Right ventricle myocardium inferior (tissue), 1 donor: ENCODE measurements at regions not wholly inside any gene's neighbourhood (a gene's known extent, or its start where the extent isn't known, plus 50 kb on each side); places are given as distances from the start of the nearest gene placed in this dataset.
"Not testable (repeated sequence)": the region's sequence is repeated elsewhere in the genome, so short reads cannot be mapped to it uniquely, and the experiment has no call there.

Experiments used
- ATAC-seq: fragments of 200-7000 bp; cut with Tn5 transposase; one replicate; pipeline ENCODE4 v1.9.1; 2020; ENCODE audit warnings: mild to moderate bottlenecking, moderate library complexity
- DNase-seq: peaks from one replicate; pipeline ENCODE4 v3.0.0; 2021; ENCODE audit errors: missing footprints
- intact Hi-C: fragments of 100-400 bp; cut with DNase I; formaldehyde crosslinking; loops from one replicate; pipeline ENCODE4 v1.11.0; 2022
- donor health status: DM: no; HTN: yes; CAD: no; lungs with severe emphysema.

GRCh38 chr3:105972069-105972468, 103.3 kb upstream of the CBLB start:
- DNase-seq (no peak), ATAC-seq (no peak)
- intact Hi-C loops = no loop called here

- ATAC-seq (no peak), DNase-seq (no peak)
- intact Hi-C loops = no loop called here
Measured at GRCh38 chr3:105974381-105974780, 105.6 kb upstream of the CBLB start.

- intact Hi-C loops = no loop called here
- ATAC-seq = no peak
- no peak for DNase-seq
Measured at GRCh38 chr3:105976196-105976595, 107.4 kb upstream of the CBLB start.

- DNase-seq (no peak), ATAC-seq (no peak)
- intact Hi-C loops = no loop called here
Measured at GRCh38 chr3:105979961-105980360, 111.1 kb upstream of the CBLB start.

- DNase-seq (no peak), ATAC-seq (no peak)
- intact Hi-C loops = no loop called here
Measured at GRCh38 chr3:105982207-105982606, 113.4 kb upstream of the CBLB start.

- intact Hi-C loops = no loop called here
- ATAC-seq = no peak
- DNase-seq = no peak
Measured at GRCh38 chr3:105984837-105985236, 116.0 kb upstream of the CBLB start.

- DNase-seq, ATAC-seq, intact Hi-C loops: not testable (repeated sequence)
Measured at GRCh38 chr3:105986343-105986742, 117.5 kb upstream of the CBLB start.

GRCh38 chr3:105987809-105988208, 119.0 kb upstream of the CBLB start:
- DNase-seq = no peak
- intact Hi-C loops = no loop called here
- no peak for ATAC-seq

- ATAC-seq (no peak), DNase-seq (no peak)
- intact Hi-C loops = no loop called here
Measured at GRCh38 chr3:105988540-105989212, 119.9 kb upstream of the CBLB start.

GRCh38 chr3:105996781-105997180, 128.0 kb upstream of the CBLB start:
- no peak for ATAC-seq
- no peak for DNase-seq
- intact Hi-C loops = no loop called here

- intact Hi-C loops = no loop called here
- ATAC-seq (peak; percentile 13), DNase-seq (peak; percentile 43)
Measured at GRCh38 chr3:105997466-105997799, 128.6 kb upstream of the CBLB start.

- ATAC-seq (peak; percentile 97), DNase-seq (no peak)
- intact Hi-C loops = no loop called here
Measured at GRCh38 chr3:105997800-105998526, 129.2 kb upstream of the CBLB start.

GRCh38 chr3:105999856-106000255, 131.0 kb upstream of the CBLB start:
- DNase-seq = no peak
- intact Hi-C loops = loop anchor here (5.0 kb wide), 1 partner anchor 133 kb away; the partner anchor contains the start of gene CBLB
- no peak for ATAC-seq

GRCh38 chr3:106001923-106002322, 133.1 kb upstream of the CBLB start:
- ATAC-seq (no peak), DNase-seq (no peak)
- intact Hi-C loops = loop anchor here (5.0 kb wide), 1 partner anchor 135 kb away; the partner anchor contains the start of gene CBLB

- intact Hi-C loops = loop anchor here (5.0 kb wide), 1 partner anchor 137 kb away; the partner anchor contains the start of gene CBLB
- no peak for DNase-seq
- ATAC-seq = peak; percentile 34
Measured at GRCh38 chr3:106004137-106004681, 135.4 kb upstream of the CBLB start.

- ATAC-seq (no peak), DNase-seq (no peak)
- intact Hi-C loops = loop anchor here (5.0 kb wide), 1 partner anchor 138 kb away; the partner anchor contains the start of gene CBLB
Measured at GRCh38 chr3:106004826-106005225, 136.0 kb upstream of the CBLB start.

GRCh38 chr3:106006001-106006400, 137.2 kb upstream of the CBLB start:
- intact Hi-C loops = no loop called here
- no peak for ATAC-seq
- DNase-seq = no peak

GRCh38 chr3:106006571-106006970, 137.8 kb upstream of the CBLB start:
- no peak for DNase-seq
- intact Hi-C loops = no loop called here

GRCh38 chr3:106007512-106007911, 138.7 kb upstream of the CBLB start:
- no peak for ATAC-seq
- no peak for DNase-seq
- intact Hi-C loops = no loop called here

More at GRCh38 chr3:106006571-106006970, 137.8 kb upstream of the CBLB start:
- no peak for ATAC-seq

GRCh38 chr3:106008766-106009165, 140.0 kb upstream of the CBLB start:
- DNase-seq = no peak
- intact Hi-C loops = no loop called here
- no peak for ATAC-seq
